Thyroid gland (tissue), 4 donors: ENCODE measurements at regions not wholly inside any gene's neighbourhood (a gene's known extent, or its start where the extent isn't known, plus 50 kb on each side); places are given as distances from the start of the nearest gene placed in this dataset.
"Not testable (repeated sequence)": the region's sequence is repeated elsewhere in the genome, so short reads cannot be mapped to it uniquely, and the experiment has no call there.

ENCODE experiments used
- DNase-seq, 2 donors: peaks; one replicate each; pipeline ENCODE4 v3.0.0-alpha.2; 2019
- H3K27ac ChIP-seq, 3 donors: fragments of 200-600 bp; sonication (generic); 1 replicate in 2 of 3; 2 replicates in 1 of 3; pipeline ENCODE4 v1.5.1; 2016 to 2019; ENCODE audit warnings: mild to moderate bottlenecking in 1 of 3, moderate library complexity in 1 of 3
- H3K27me3 ChIP-seq: fragments of 200-600 bp; sonication (generic); one replicate; pipeline ENCODE4 v1.5.1; 2019
- H3K36me3 ChIP-seq, 2 donors: fragments of 200-600 bp; sonication (generic); one replicate each; pipeline ENCODE4 v1.5.1; 2016 to 2019
- H3K4me1 ChIP-seq, 2 donors: fragments of 200-600 bp; sonication (generic); one replicate each; pipeline ENCODE4 v1.5.1; 2017 to 2019
- H3K4me3 ChIP-seq, 3 donors: fragments of 200-600 bp; sonication (generic); replicated peaks in 1 of 3; 1 replicate in 2 of 3; 2 replicates in 1 of 3; pipeline ENCODE4 v1.5.1; 2016; ENCODE audit warnings: mild to moderate bottlenecking in 1 of 3
- H3K9me3 ChIP-seq: fragments of 200-600 bp; sonication (generic); one replicate; pipeline ENCODE4 v1.5.1; 2017
- CTCF ChIP-seq, 6 experiments: fragments of 200-600 bp in 3 of 6; fragments of 450-650 bp in 3 of 6; sonication (generic) in 3 of 6; IDR thresholded peaks; one replicate each; pipeline ENCODE4 v1.5.1; 2016 to 2019; ENCODE audit warnings: antibody characterized with exemption in 6 of 6, mild to moderate bottlenecking in 2 of 6, inconsistent platforms in 1 of 6, moderate library complexity in 1 of 6
- POLR2A ChIP-seq, 2 donors: fragments of 450-650 bp; IDR thresholded peaks; one replicate each; pipeline ENCODE4 v1.6.1; 2017; ENCODE audit warnings: antibody characterized with exemption in 2 of 2, mild to moderate bottlenecking in 2 of 2, moderate library complexity in 1 of 2
- WGBS, 2 donors: methylation state at CpG; one replicate each; pipeline ENCODE4 v1.1.5; 2017; 5-methylcytosine and 5-hydroxymethylcytosine counted together
- intact Hi-C: fragments of 100-400 bp; cut with DNase I; formaldehyde crosslinking; loops from one replicate; pipeline ENCODE4 v1.15.1; 2023

GRCh38 chr3:69665026-69665737, 74.1 kb upstream of the MITF start:
- 30 to 34% methylated on average over 4 of the region's 4 CpGs for WGBS, 2 donors
- Histone ChIP-seq H3K4me3 (no peak overlapping the region), H3K27ac (peak overlapping the region; percentile 18 to 57 (median 54)), H3K4me1 (peaks cover 8 to 27% of the 10 kb centered on the region in 2 donors), H3K36me3 (no peaks in the 10 kb centered on the region), H3K9me3 (no peaks in the 10 kb centered on the region), H3K27me3 (no peaks in the 10 kb centered on the region)
- TF ChIP-seq POLR2A (IDR thresholded peaks at IDR 0.05): no peak
- TF ChIP-seq CTCF (IDR thresholded peaks at IDR 0.05): no peak
- intact Hi-C loops: loop anchor here (10.0 kb wide), 1 partner anchor 110 kb away; no protein-coding TSS in a partner anchor
- peak; percentile 52 to 58 for DNase-seq

- TF ChIP-seq CTCF (IDR thresholded peaks at IDR 0.05) (no peak), POLR2A (IDR thresholded peaks at IDR 0.05) (no peak)
- Histone ChIP-seq H3K36me3 (no peaks in the 10 kb centered on the region), H3K4me3 (no peak overlapping the region), H3K4me1 (peaks cover 8 to 22% of the 10 kb centered on the region in 2 donors), H3K27me3 (no peaks in the 10 kb centered on the region), H3K9me3 (no peaks in the 10 kb centered on the region), H3K27ac (no peak overlapping the region)
- 89 to 92% methylated on average over 10 to 21 of the region's 36 CpGs for WGBS, 2 donors
- intact Hi-C loops: loop anchor here (10.0 kb wide), 1 partner anchor 106 kb away; no protein-coding TSS in a partner anchor
- DNase-seq: no peak
Measured at GRCh38 chr3:69660631-69661030, 78.6 kb upstream of the MITF start.

GRCh38 chr3:69659180-69659910, 79.9 kb upstream of the MITF start:
- Histone ChIP-seq H3K4me1 (peaks cover 0 to 12% of the 10 kb centered on the region in 2 donors), H3K4me3 (no peak overlapping the region), H3K27me3 (no peaks in the 10 kb centered on the region), H3K9me3 (no peaks in the 10 kb centered on the region), H3K36me3 (no peaks in the 10 kb centered on the region), H3K27ac (no peak overlapping the region)
- DNase-seq: no peak
- WGBS, 2 donors: 84 to 85% methylated on average over 9 of the region's 9 CpGs
- intact Hi-C loops: no loop called here
- TF ChIP-seq CTCF (IDR thresholded peaks at IDR 0.05): no peak
- TF ChIP-seq POLR2A (IDR thresholded peaks at IDR 0.05): no peak

GRCh38 chr3:69658514-69659140, 80.6 kb upstream of the MITF start:
- peaks cover 0 to 5% of the 10 kb centered on the region in 2 donors for H3K4me1 ChIP-seq
- no peak overlapping the region for H3K4me3 ChIP-seq
- 63 to 66% methylated on average over 4 of the region's 4 CpGs for WGBS, 2 donors
- no peaks in the 10 kb centered on the region for H3K36me3 ChIP-seq
- H3K9me3 ChIP-seq: no peaks in the 10 kb centered on the region
- intact Hi-C loops: no loop called here
- TF ChIP-seq POLR2A (IDR thresholded peaks at IDR 0.05) (no peak), CTCF (IDR thresholded peaks at IDR 0.05) (no peak)
- H3K27me3 ChIP-seq: no peaks in the 10 kb centered on the region
- no peak overlapping the region for H3K27ac ChIP-seq
- DNase-seq: no peak

- H3K9me3 ChIP-seq, intact Hi-C loops, H3K27me3 ChIP-seq, H3K4me1 ChIP-seq, H3K27ac ChIP-seq, H3K4me3 ChIP-seq, DNase-seq, H3K36me3 ChIP-seq: not testable (repeated sequence)
- WGBS, 2 donors: 98 to 100% methylated on average over 3 of the region's 3 CpGs
Measured at GRCh38 chr3:69657030-69657429, 82.2 kb upstream of the MITF start.
